Endothelial cell (in vitro differentiated cells): ENCODE measurements at regions not wholly inside any gene's neighbourhood (a gene's known extent, or its start where the extent isn't known, plus 50 kb on each side); places are given as distances from the start of the nearest gene placed in this dataset.

ENCODE experiments used
- DNase-seq: peaks from one replicate; pipeline ENCODE4 v3.0.0; 2021; ENCODE audit warnings: low spot score
- H3K27ac Mint-ChIP-seq: one replicate; pipeline ENCODE4 v1.8.0; 2021; ENCODE audit warnings: mixed read lengths, inconsistent platforms; ENCODE audit not compliant: unreplicated experiment
- H3K27me3 Mint-ChIP-seq: one replicate; pipeline ENCODE4 v1.8.0; 2021; ENCODE audit warnings: mild to moderate bottlenecking, moderate library complexity, mixed read lengths, inconsistent platforms; ENCODE audit not compliant: unreplicated experiment
- H3K36me3 Mint-ChIP-seq: one replicate; pipeline ENCODE4 v1.8.0; 2021; ENCODE audit warnings: mild to moderate bottlenecking, low read depth, mixed read lengths, inconsistent platforms; ENCODE audit not compliant: unreplicated experiment
- H3K4me1 Mint-ChIP-seq: one replicate; pipeline ENCODE4 v1.8.0; 2021; ENCODE audit warnings: mild to moderate bottlenecking, mixed read lengths, inconsistent platforms; ENCODE audit not compliant: unreplicated experiment
- H3K4me3 Mint-ChIP-seq: one replicate; pipeline ENCODE4 v1.8.0; 2021; ENCODE audit warnings: mild to moderate bottlenecking, mixed read lengths, inconsistent platforms; ENCODE audit not compliant: unreplicated experiment
- H3K9me3 Mint-ChIP-seq: one replicate; pipeline ENCODE4 v1.8.0; 2021; ENCODE audit warnings: mixed read lengths, inconsistent platforms; ENCODE audit not compliant: unreplicated experiment
- CTCF ChIP-seq: fragments of 200-600 bp; sonication (generic); IDR thresholded peaks from one replicate; pipeline ENCODE4 v1.5.0; 2021; ENCODE audit warnings: antibody characterized with exemption; ENCODE audit not compliant: unreplicated experiment

DNA sequence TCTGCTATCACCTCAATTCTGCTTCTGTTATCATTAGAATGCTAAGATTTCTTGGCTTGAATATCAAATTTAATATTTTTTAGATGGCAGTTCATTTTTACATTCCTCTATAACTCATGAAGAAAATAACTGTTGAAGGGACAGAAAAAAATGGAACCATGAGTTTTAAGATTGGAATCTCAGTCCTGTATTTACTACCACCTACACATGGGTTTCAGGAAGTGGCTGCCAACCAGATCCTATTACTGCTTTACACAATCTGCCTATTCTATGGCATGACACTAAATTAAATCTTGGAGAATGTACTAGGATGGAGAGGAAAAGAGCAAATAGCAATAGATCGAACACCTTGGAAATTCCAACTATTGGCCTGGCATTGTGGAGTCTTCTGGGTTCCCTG, 140.8 kb downstream of the DUSP6 start:
- Mint-ChIP-seq H3K27ac (no peak overlapping the region), H3K36me3 (no peaks in the 10 kb centered on the region), H3K9me3 (no peaks in the 10 kb centered on the region), H3K27me3 (no peaks in the 10 kb centered on the region), H3K4me1 (peaks cover 35% of the 10 kb centered on the region), H3K4me3 (no peak overlapping the region)
- DNase-seq, result no peak
- TF ChIP-seq CTCF, result no peak

GRCh38 chr12:89210277-89210676, 142.0 kb downstream of the DUSP6 start:
- H3K27me3 Mint-ChIP-seq, result no peaks in the 10 kb centered on the region
- TF ChIP-seq CTCF, result no peak
- no peak overlapping the region for H3K27ac Mint-ChIP-seq
- H3K4me3 Mint-ChIP-seq, result no peak overlapping the region
- H3K36me3 Mint-ChIP-seq, result no peaks in the 10 kb centered on the region
- no peak for DNase-seq
- H3K9me3 Mint-ChIP-seq, result no peaks in the 10 kb centered on the region
- H3K4me1 Mint-ChIP-seq, result peaks cover 41% of the 10 kb centered on the region

DNA sequence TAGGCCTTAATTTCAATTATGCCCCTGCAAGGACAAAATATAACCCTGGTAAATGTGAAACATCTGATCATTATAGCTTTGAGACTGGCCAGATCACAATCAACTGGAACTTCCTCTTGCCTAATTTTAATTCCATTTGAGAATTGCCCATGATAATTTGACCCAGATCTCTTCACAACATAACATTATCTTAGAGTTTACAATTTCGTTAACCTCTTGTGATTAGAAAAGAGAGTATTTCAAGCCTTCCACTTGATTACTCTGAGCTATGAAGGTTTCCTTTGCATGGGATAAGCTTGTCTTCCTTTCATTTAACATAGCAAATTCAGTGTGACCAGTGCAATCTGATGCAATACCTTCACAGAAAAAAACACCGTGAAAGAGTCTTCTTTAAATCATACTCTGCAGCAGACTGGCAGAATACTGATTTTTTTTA, 143.6 kb downstream of the DUSP6 start:
- Mint-ChIP-seq H3K4me3 (no peak overlapping the region), H3K27me3 (no peaks in the 10 kb centered on the region), H3K9me3 (no peaks in the 10 kb centered on the region), H3K4me1 (peaks cover 41% of the 10 kb centered on the region), H3K36me3 (no peaks in the 10 kb centered on the region), H3K27ac (no peak overlapping the region)
- DNase-seq, result no peak
- no peak for TF ChIP-seq CTCF

- H3K27ac Mint-ChIP-seq, result peak overlapping the region; percentile 14
- H3K4me1 Mint-ChIP-seq, result peaks cover 21% of the 10 kb centered on the region
Measured at GRCh38 chr12:89206390-89206789, 145.9 kb downstream of the DUSP6 start.

GRCh38 chr12:89205517-89205916, 146.8 kb downstream of the DUSP6 start:
- no peaks in the 10 kb centered on the region for H3K27me3 Mint-ChIP-seq
- no peaks in the 10 kb centered on the region for H3K9me3 Mint-ChIP-seq
- no peak for TF ChIP-seq CTCF
- no peak overlapping the region for H3K4me3 Mint-ChIP-seq
- no peaks in the 10 kb centered on the region for H3K36me3 Mint-ChIP-seq
- H3K4me1 Mint-ChIP-seq, result peaks cover 17% of the 10 kb centered on the region
- no peak for DNase-seq
- no peak overlapping the region for H3K27ac Mint-ChIP-seq

More at GRCh38 chr12:89206390-89206789, 145.9 kb downstream of the DUSP6 start:
- Mint-ChIP-seq H3K4me3 (no peak overlapping the region), H3K27me3 (no peaks in the 10 kb centered on the region), H3K36me3 (no peaks in the 10 kb centered on the region), H3K9me3 (no peaks in the 10 kb centered on the region)
- DNase-seq, result no peak
- TF ChIP-seq CTCF, result no peak
